Endothelial cell (in vitro differentiated cells): ENCODE measurements at regions not wholly inside any gene's neighbourhood (a gene's known extent, or its start where the extent isn't known, plus 50 kb on each side); places are given as distances from the start of the nearest gene placed in this dataset.

Experiments
- DNase-seq: peaks from one replicate; pipeline ENCODE4 v3.0.0; 2021; ENCODE audit warnings: low spot score
- H3K27ac Mint-ChIP-seq: one replicate; pipeline ENCODE4 v1.8.0; 2021; ENCODE audit warnings: mixed read lengths, inconsistent platforms; ENCODE audit not compliant: unreplicated experiment
- H3K27me3 Mint-ChIP-seq: one replicate; pipeline ENCODE4 v1.8.0; 2021; ENCODE audit warnings: mild to moderate bottlenecking, moderate library complexity, mixed read lengths, inconsistent platforms; ENCODE audit not compliant: unreplicated experiment
- H3K36me3 Mint-ChIP-seq: one replicate; pipeline ENCODE4 v1.8.0; 2021; ENCODE audit warnings: mild to moderate bottlenecking, low read depth, mixed read lengths, inconsistent platforms; ENCODE audit not compliant: unreplicated experiment
- H3K4me1 Mint-ChIP-seq: one replicate; pipeline ENCODE4 v1.8.0; 2021; ENCODE audit warnings: mild to moderate bottlenecking, mixed read lengths, inconsistent platforms; ENCODE audit not compliant: unreplicated experiment
- H3K4me3 Mint-ChIP-seq: one replicate; pipeline ENCODE4 v1.8.0; 2021; ENCODE audit warnings: mild to moderate bottlenecking, mixed read lengths, inconsistent platforms; ENCODE audit not compliant: unreplicated experiment
- H3K9me3 Mint-ChIP-seq: one replicate; pipeline ENCODE4 v1.8.0; 2021; ENCODE audit warnings: mixed read lengths, inconsistent platforms; ENCODE audit not compliant: unreplicated experiment
- CTCF ChIP-seq: fragments of 200-600 bp; sonication (generic); IDR thresholded peaks from one replicate; pipeline ENCODE4 v1.5.0; 2021; ENCODE audit warnings: antibody characterized with exemption; ENCODE audit not compliant: unreplicated experiment

- H3K27ac Mint-ChIP-seq: no peak overlapping the region
- no peaks in the 10 kb centered on the region for H3K36me3 Mint-ChIP-seq
- no peaks in the 10 kb centered on the region for H3K9me3 Mint-ChIP-seq
- no peak overlapping the region for H3K4me3 Mint-ChIP-seq
- TF ChIP-seq CTCF: no peak
- no peak for DNase-seq
- H3K4me1 Mint-ChIP-seq: no peaks in the 10 kb centered on the region
- no peaks in the 10 kb centered on the region for H3K27me3 Mint-ChIP-seq
These were observed 566.1 kb downstream of the TFAP2B start for GRCh38 chr6:51384736-51385135.

GRCh38 chr6:51386347-51386836 is 567.7 kb downstream of the TFAP2B start:
- H3K9me3 Mint-ChIP-seq: no peaks in the 10 kb centered on the region
- H3K27me3 Mint-ChIP-seq: no peaks in the 10 kb centered on the region
- H3K27ac Mint-ChIP-seq: no peak overlapping the region
- TF ChIP-seq CTCF: no peak
- no peaks in the 10 kb centered on the region for H3K36me3 Mint-ChIP-seq
- no peaks in the 10 kb centered on the region for H3K4me1 Mint-ChIP-seq
- no peak overlapping the region for H3K4me3 Mint-ChIP-seq
- DNase-seq: no peak

- H3K9me3 Mint-ChIP-seq: no peaks in the 10 kb centered on the region
- DNase-seq: no peak
- H3K4me1 Mint-ChIP-seq: no peaks in the 10 kb centered on the region
- no peaks in the 10 kb centered on the region for H3K36me3 Mint-ChIP-seq
- H3K27me3 Mint-ChIP-seq: no peaks in the 10 kb centered on the region
- no peak overlapping the region for H3K27ac Mint-ChIP-seq
- H3K4me3 Mint-ChIP-seq: no peak overlapping the region
- no peak for TF ChIP-seq CTCF
These were observed 569.2 kb downstream of the TFAP2B start for GRCh38 chr6:51387907-51388306.

- no peak overlapping the region for H3K27ac Mint-ChIP-seq
- TF ChIP-seq CTCF: no peak
- H3K27me3 Mint-ChIP-seq: no peaks in the 10 kb centered on the region
- no peak overlapping the region for H3K4me3 Mint-ChIP-seq
- H3K36me3 Mint-ChIP-seq: no peaks in the 10 kb centered on the region
- DNase-seq: no peak
- H3K4me1 Mint-ChIP-seq: no peaks in the 10 kb centered on the region
- H3K9me3 Mint-ChIP-seq: no peaks in the 10 kb centered on the region
These were observed 575.4 kb downstream of the TFAP2B start for GRCh38 chr6:51394061-51394460.

- no peaks in the 10 kb centered on the region for H3K9me3 Mint-ChIP-seq
These were observed 577.9 kb downstream of the TFAP2B start for GRCh38 chr6:51396583-51396982.

More at GRCh38 chr6:51396583-51396982, 577.9 kb downstream of the TFAP2B start:
- H3K4me3 Mint-ChIP-seq: no peak overlapping the region
- no peaks in the 10 kb centered on the region for H3K36me3 Mint-ChIP-seq
- no peaks in the 10 kb centered on the region for H3K27me3 Mint-ChIP-seq
- DNase-seq: no peak
- no peak overlapping the region for H3K27ac Mint-ChIP-seq
- no peaks in the 10 kb centered on the region for H3K4me1 Mint-ChIP-seq
- no peak for TF ChIP-seq CTCF
